NCI-H526 (cell line): ENCODE measurements at regions not wholly inside any gene's neighbourhood (a gene's known extent, or its start where the extent isn't known, plus 50 kb on each side); places are given as distances from the start of the nearest gene placed in this dataset.

Experiments
- DNase-seq, 2 experiments: peaks; one replicate each; lab custom pipeline; 2025; lab: John Stamatoyannopoulos, UW

- no peak for DNase-seq
Measured at GRCh38 chr4:56286763-56287162, 100.5 kb downstream of the AASDH start.

GRCh38 chr4:56283375-56283774 lies 103.9 kb downstream of the AASDH start:
- no peak for DNase-seq

GRCh38 chr4:56282004-56282403 lies 105.3 kb downstream of the AASDH start:
- no peak for DNase-seq

GRCh38 chr4:56276547-56276946 lies 110.7 kb downstream of the AASDH start:
- DNase-seq, result no peak

GRCh38 chr4:56273391-56273790 lies 113.9 kb downstream of the AASDH start:
- DNase-seq, result no peak

GRCh38 chr4:56272927-56273326 lies 114.4 kb downstream of the AASDH start:
- DNase-seq, result no peak

GRCh38 chr4:56272003-56272402 lies 115.3 kb downstream of the AASDH start:
- DNase-seq, result no peak

- no peak for DNase-seq
Measured at GRCh38 chr4:56271131-56271530, 116.2 kb downstream of the AASDH start.

- DNase-seq, result no peak
Measured at GRCh38 chr4:56267558-56267957, 119.7 kb downstream of the AASDH start.

- DNase-seq, result no peak
Measured at GRCh38 chr4:56264873-56265272, 122.4 kb downstream of the AASDH start.

- DNase-seq, result no peak
Measured at GRCh38 chr4:56261027-56261426, 126.3 kb downstream of the AASDH start.

GRCh38 chr4:56260320-56260719 lies 127.0 kb downstream of the AASDH start:
- no peak for DNase-seq

- DNase-seq, result no peak
Measured at GRCh38 chr4:56259655-56260054, 127.6 kb downstream of the AASDH start.

- no peak for DNase-seq
Measured at GRCh38 chr4:56255820-56256219, 131.5 kb downstream of the AASDH start.

GRCh38 chr4:56253666-56254305 lies 133.5 kb downstream of the AASDH start:
- no peak for DNase-seq

GRCh38 chr4:56252561-56253152 lies 134.6 kb downstream of the AASDH start:
- DNase-seq, result no peak

- DNase-seq, result peak in 1 of 2 experiments; percentile 14
Measured at GRCh38 chr4:56251556-56251955, 135.7 kb downstream of the AASDH start.

- no peak for DNase-seq
Measured at GRCh38 chr4:56250776-56251175, 136.5 kb downstream of the AASDH start.

- no peak for DNase-seq
Measured at GRCh38 chr4:56247646-56248045, 139.6 kb downstream of the AASDH start.

GRCh38 chr4:56246233-56246610 lies 141.1 kb downstream of the AASDH start:
- DNase-seq, result no peak

- no peak for DNase-seq
Measured at GRCh38 chr4:56245547-56246232, 141.6 kb downstream of the AASDH start.

- DNase-seq, result no peak
Measured at GRCh38 chr4:56244681-56245080, 142.6 kb downstream of the AASDH start.

- DNase-seq, result no peak
Measured at GRCh38 chr4:56243107-56243506, 144.2 kb downstream of the AASDH start.

- no peak for DNase-seq
Measured at GRCh38 chr4:56241500-56241899, 145.8 kb downstream of the AASDH start.
